ENCODE measurements at regions not wholly inside any gene's neighbourhood (a gene's known extent, or its start where the extent isn't known, plus 50 kb on each side); places are given as distances from the start of the nearest gene placed in this dataset.

DNA sequence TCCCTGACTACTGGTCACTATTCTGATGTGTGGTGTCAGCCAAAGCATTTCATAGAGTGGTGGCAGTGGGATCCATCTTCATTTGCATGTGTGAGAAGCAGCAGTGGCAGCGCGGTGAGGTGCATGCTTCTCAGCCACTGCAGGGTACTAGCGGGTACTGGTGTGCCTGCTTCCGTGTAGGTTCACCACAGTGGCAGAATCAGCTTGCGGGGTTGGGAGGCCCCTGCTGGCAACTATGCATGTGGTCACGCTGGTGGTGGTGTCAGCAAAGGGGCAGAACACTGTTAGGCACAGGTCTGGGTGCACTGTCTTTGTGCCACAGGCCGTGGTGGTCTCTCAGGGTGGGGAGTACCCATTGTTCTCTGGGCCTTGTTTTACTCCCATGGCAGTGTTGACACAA is 286.4 kb upstream of the TENM4 start:
- no peak for DNase-seq (ENCODE audit: extremely low spot score)
- ChIA-PET POLR2A (no interaction called here), CTCF (interaction anchor here (1.0 kb wide), 1 partner anchor 11 kb away, joined by 3 read pairs; no protein-coding TSS in a partner anchor)
- TF ChIP-seq, protein P1, sequence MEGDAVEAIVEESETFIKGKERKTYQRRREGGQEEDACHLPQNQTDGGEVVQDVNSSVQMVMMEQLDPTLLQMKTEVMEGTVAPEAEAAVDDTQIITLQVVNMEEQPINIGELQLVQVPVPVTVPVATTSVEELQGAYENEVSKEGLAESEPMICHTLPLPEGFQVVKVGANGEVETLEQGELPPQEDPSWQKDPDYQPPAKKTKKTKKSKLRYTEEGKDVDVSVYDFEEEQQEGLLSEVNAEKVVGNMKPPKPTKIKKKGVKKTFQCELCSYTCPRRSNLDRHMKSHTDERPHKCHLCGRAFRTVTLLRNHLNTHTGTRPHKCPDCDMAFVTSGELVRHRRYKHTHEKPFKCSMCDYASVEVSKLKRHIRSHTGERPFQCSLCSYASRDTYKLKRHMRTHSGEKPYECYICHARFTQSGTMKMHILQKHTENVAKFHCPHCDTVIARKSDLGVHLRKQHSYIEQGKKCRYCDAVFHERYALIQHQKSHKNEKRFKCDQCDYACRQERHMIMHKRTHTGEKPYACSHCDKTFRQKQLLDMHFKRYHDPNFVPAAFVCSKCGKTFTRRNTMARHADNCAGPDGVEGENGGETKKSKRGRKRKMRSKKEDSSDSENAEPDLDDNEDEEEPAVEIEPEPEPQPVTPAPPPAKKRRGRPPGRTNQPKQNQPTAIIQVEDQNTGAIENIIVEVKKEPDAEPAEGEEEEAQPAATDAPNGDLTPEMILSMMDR (IDR thresholded peaks at IDR 0.05; ENCODE audit: control extremely low read depth, extremely low read depth, low read depth, missing control alignments), result no peak

DNA sequence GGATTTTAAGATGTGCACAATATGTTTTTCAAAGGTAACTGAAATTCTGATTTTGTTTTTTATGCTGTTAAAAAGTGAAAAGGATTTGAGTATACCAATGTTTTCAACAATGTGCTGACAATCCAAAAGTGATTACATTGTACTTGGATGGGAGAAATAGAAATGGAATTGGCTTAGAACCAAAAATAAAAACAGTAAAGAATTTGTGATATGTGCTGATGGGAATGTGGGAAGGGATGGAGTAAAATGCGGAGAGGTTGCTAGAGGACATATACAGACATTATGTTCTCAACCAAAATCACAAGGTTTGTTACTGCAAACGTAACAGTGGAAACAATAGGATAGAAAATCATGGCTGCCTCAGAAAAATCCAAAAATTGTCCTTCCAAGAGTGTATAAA is 279.3 kb upstream of the TENM4 start:
- no peak for DNase-seq (ENCODE audit: extremely low spot score)
- ChIA-PET POLR2A (no interaction called here), CTCF (interaction anchor here (1.2 kb wide), 1 partner anchor 13 kb away, joined by 3 read pairs; no protein-coding TSS in a partner anchor)
- TF ChIP-seq, protein P1 (IDR thresholded peaks at IDR 0.05; ENCODE audit: control extremely low read depth, extremely low read depth, low read depth, missing control alignments), result no peak

DNA sequence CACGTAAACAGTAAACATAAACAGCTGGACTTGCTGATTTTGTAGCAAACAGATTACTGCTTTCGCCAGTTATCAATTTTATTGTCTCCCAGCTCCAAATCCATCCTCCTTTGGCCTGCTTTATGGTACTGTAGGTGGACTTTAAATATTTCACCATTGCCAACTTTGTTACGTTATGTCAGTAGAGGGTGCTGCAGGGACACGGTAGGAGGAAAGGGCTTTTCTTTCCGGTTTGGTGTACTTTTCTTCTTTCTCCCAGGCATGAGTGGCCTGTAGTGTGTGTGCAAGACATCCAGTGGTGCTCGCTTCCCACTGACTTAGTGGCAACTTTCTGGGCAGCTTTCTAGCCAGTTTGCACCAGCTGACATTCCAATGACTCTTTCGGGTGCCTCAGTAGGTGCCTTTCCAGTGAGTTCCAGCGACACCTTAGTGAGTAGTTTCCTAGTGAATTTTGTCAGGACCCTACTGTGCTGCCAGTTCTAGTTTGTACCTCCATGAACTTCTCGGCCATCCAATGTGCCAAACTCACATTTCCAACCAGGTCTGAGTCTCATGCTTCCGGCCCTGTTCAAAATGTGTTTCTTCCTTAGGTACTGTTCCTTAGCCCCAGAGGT is 267.6 kb upstream of the TENM4 start:
- CTCF ChIA-PET, result interaction anchor here (0.7 to 2.7 kb wide), 9 partner anchors 8 to 449 kb away, joined by 3 to 12 read pairs (median 3); no protein-coding TSS in a partner anchor
- POLR2A ChIA-PET, result no interaction called here
- TF ChIP-seq, protein P1 (IDR thresholded peaks at IDR 0.05; ENCODE audit: control extremely low read depth, extremely low read depth, low read depth, missing control alignments), result peak; percentile 43
- peak; percentile 21 for DNase-seq (ENCODE audit: extremely low spot score)

DNA sequence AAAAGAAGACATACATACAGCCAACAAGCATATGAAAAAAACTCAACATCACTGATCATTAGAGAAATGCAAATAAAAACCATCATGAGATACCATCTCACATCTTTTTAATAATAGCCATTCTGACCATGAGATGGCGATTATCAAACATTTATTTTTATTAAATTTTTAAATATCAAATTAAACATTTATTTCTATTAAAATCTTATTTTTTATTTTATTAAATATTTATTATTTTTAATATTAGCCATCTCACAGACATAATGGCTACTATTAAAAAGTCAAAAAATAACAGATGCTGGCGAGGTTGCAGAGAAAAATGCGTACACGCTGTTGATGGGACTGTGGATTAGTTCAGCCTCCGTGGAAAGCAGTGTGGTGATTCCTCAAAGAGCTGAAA is 264.8 kb upstream of the TENM4 start:
- ChIA-PET CTCF (no interaction called here), POLR2A (no interaction called here)
- no peak for DNase-seq (ENCODE audit: extremely low spot score)
- TF ChIP-seq, protein P1 (IDR thresholded peaks at IDR 0.05; ENCODE audit: control extremely low read depth, extremely low read depth, low read depth, missing control alignments), result no peak

DNA sequence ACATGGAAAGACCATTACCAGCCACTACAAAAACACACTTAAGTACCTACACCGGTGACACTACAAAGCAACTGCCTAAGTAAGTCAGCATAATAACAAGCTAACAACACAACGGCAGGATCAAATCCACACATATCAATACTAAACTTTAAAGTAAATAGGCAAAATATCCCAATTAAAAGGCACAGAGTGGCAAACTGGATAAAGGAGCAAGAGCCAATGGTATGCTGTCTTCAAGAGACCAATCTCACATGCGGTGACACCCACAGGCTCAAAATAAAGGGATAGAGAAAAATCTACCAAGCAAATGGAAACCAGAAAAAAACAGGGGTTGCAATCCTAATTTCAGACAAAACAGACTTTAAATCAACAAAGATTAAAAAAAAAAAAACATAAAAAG is 261.5 kb upstream of the TENM4 start:
- no peak for DNase-seq (ENCODE audit: extremely low spot score)
- ChIA-PET POLR2A (no interaction called here), CTCF (no interaction called here)
- TF ChIP-seq, protein P1 (IDR thresholded peaks at IDR 0.05; ENCODE audit: control extremely low read depth, extremely low read depth, low read depth, missing control alignments), result no peak

DNA sequence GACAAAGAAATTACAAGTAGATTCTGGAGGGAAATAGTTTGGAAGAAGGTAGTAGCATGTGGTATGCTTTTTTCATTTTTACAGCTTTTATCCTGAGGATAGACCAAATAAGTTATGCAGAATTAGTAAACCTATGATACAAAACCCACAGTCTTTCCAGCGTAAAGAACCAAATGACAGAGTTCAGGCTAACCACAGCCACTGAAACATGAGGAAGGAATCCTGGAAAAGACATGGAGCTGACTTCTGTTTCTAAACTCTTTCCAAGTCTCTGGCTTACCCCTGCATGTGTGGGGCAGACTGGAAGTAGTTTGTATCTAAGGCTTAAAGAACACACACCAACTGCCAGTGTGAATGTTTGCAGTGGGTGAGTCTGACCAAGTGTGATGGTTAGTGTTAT is 258.4 kb upstream of the TENM4 start:
- ChIA-PET POLR2A (no interaction called here), CTCF (interaction anchor here (2.0 kb wide), 1 partner anchor 9 kb away, joined by 12 read pairs; no protein-coding TSS in a partner anchor)
- TF ChIP-seq, protein P1 (IDR thresholded peaks at IDR 0.05; ENCODE audit: control extremely low read depth, extremely low read depth, low read depth, missing control alignments), result no peak
- DNase-seq (ENCODE audit: extremely low spot score), result no peak
